SK-N-SH (cell line): ENCODE measurements at regions not wholly inside any gene's neighbourhood (a gene's known extent, or its start where the extent isn't known, plus 50 kb on each side); places are given as distances from the start of the nearest gene placed in this dataset.

Source experiments
- CTCF ChIA-PET: fragments of 300-600, 350-600 bp; formaldehyde crosslinking; extraction: SDS; loops from one replicate; lab custom pipeline; 2021; lab: Yijun Ruan, JAX
- POLR2A ChIA-PET: fragments of 350-600 bp; sonication (Branson Sonifier 250); formaldehyde crosslinking; extraction: SDS; loops from one replicate; lab custom pipeline; 2020; ENCODE audit warnings: antibody characterized with exemption, inconsistent platforms; lab: Yijun Ruan, JAX
- DNase-seq: peaks from one replicate; pipeline ENCODE4 v3.0.0; 2012
- H2AFZ ChIP-seq: fragments of 200-600 bp; sonication (generic); 2 replicates; pipeline ENCODE4 v1.8.1; 2016; ENCODE audit warnings: antibody characterized with exemption, mild to moderate bottlenecking, low read depth
- H3F3A ChIP-seq: fragments of 200-600 bp; sonication (generic); replicated peaks from 2 replicates; pipeline ENCODE3; 2016; ENCODE audit warnings: antibody characterized with exemption, mild to moderate bottlenecking; ENCODE audit not compliant: insufficient read depth
- H3K27ac ChIP-seq, 2 experiments: fragments of 200-500 bp in 1 of 2; fragments of 200-600 bp in 1 of 2; sonication (Bioruptor generic) in 1 of 2; sonication (generic), shearing (Covaris generic) in 1 of 2; 2 replicates each; pipeline versions ENCODE4 v1.5.1 to v1.6.1; 2014 to 2016; ENCODE audit warnings: low read depth in 2 of 2, inconsistent platforms in 1 of 2, low read length in 1 of 2, mild to moderate bottlenecking in 1 of 2, mixed read lengths in 1 of 2
- H3K27me3 ChIP-seq: fragments of 200-600 bp; sonication (generic), shearing (Covaris generic); 2 replicates; pipeline ENCODE4 v1.6.1; 2016; ENCODE audit warnings: mixed run types; ENCODE audit not compliant: insufficient read depth
- H3K36me3 ChIP-seq, 2 experiments: fragments of 200-500 bp in 1 of 2; fragments of 200-600 bp in 1 of 2; sonication (Bioruptor generic) in 1 of 2; sonication (generic) in 1 of 2; replicated peaks in 1 of 2; 2 replicates each; pipeline versions ENCODE3 to v1.5.1; 2014 to 2016; ENCODE audit warnings: low read length in 1 of 2, mild to moderate bottlenecking in 1 of 2; ENCODE audit not compliant: insufficient read depth in 2 of 2, control insufficient read depth in 1 of 2
- H3K4me1 ChIP-seq, 2 experiments: fragments of 200-500 bp in 1 of 2; fragments of 200-600 bp in 1 of 2; sonication (Bioruptor generic) in 1 of 2; sonication (generic), shearing (Covaris generic) in 1 of 2; 2 replicates each; pipeline versions ENCODE4 v1.5.1 to v1.6.1; 2014 to 2016; ENCODE audit warnings: low read depth in 1 of 2, low read length in 1 of 2, mixed run types in 1 of 2; ENCODE audit not compliant: insufficient read depth in 2 of 2, control insufficient read depth in 1 of 2
- H3K4me2 ChIP-seq: fragments of 200-600 bp; sonication (generic), shearing (Covaris generic); 2 replicates; pipeline ENCODE4 v1.6.1; 2017; ENCODE audit warnings: mixed run types
- H3K4me3 ChIP-seq, 2 experiments: fragments of 200-500 bp in 1 of 2; fragments of 200-600 bp in 1 of 2; sonication (Bioruptor generic) in 1 of 2; sonication (generic), shearing (Covaris generic) in 1 of 2; 2 replicates each; pipeline versions ENCODE4 v1.5.1 to v1.8.1; 2014 to 2016; ENCODE audit warnings: low read depth in 2 of 2, inconsistent platforms in 1 of 2, low read length in 1 of 2, mild to moderate bottlenecking in 1 of 2, mixed read lengths in 1 of 2, moderate library complexity in 1 of 2
- H3K79me2 ChIP-seq: fragments of 200-600 bp; sonication (generic); 2 replicates; pipeline ENCODE4 v1.8.1; 2017; ENCODE audit warnings: mild to moderate bottlenecking; ENCODE audit not compliant: insufficient read depth
- H3K9ac ChIP-seq: fragments of 200-600 bp; sonication (generic); 2 replicates; pipeline ENCODE4 v1.6.1; 2017; ENCODE audit warnings: mixed run types
- H3K9me2 ChIP-seq: fragments of 200-600 bp; sonication (generic); 2 replicates; pipeline ENCODE4 v1.6.1; 2017; ENCODE audit warnings: mixed run types
- H3K9me3 ChIP-seq: fragments of 200-600 bp; sonication (generic); 2 replicates; pipeline ENCODE4 v1.6.1; 2017; ENCODE audit warnings: mixed run types, mild to moderate bottlenecking, moderate library complexity
- H4K20me1 ChIP-seq: fragments of 200-600 bp; sonication (generic); 2 replicates; pipeline ENCODE4 v1.6.1; 2017; ENCODE audit warnings: mild to moderate bottlenecking, mixed run types; ENCODE audit not compliant: insufficient read depth
- CHD2 ChIP-seq: fragments of 150-350 bp; IDR thresholded peaks from 2 replicates; pipeline ENCODE4 v1.6.1; 2018; ENCODE audit warnings: low read length; ENCODE audit not compliant: partially characterized antibody
- ELF1 ChIP-seq: IDR thresholded peaks from 2 replicates; pipeline ENCODE4 v1.4.0; 2012
- EP300 ChIP-seq, 2 experiments: IDR thresholded peaks; 2 replicates each; pipeline versions ENCODE4 v1.4.0 to v1.6.1; 2012; ENCODE audit warnings: borderline replicate concordance in 1 of 2, low read depth in 1 of 2, low read length in 1 of 2
- FOSL2 ChIP-seq: IDR thresholded peaks from 2 replicates; pipeline ENCODE4 v1.4.0; 2012; ENCODE audit warnings: low read depth, mild to moderate bottlenecking, moderate library complexity, borderline replicate concordance
- FOXM1 ChIP-seq: IDR thresholded peaks from 2 replicates; pipeline ENCODE4 v1.4.0; 2012; ENCODE audit warnings: low read depth, mild to moderate bottlenecking
- GABPA ChIP-seq: IDR thresholded peaks from 2 replicates; pipeline ENCODE4 v1.4.0; 2012; ENCODE audit warnings: low read depth, mild to moderate bottlenecking
- GATA2 ChIP-seq: sonication (generic); formaldehyde crosslinking; IDR thresholded peaks from 2 replicates; pipeline ENCODE4 v1.5.0; 2020; ENCODE audit warnings: mild to moderate bottlenecking, missing genetic modification reagents
- IRF3 ChIP-seq: fragments of 150-350 bp; IDR thresholded peaks from 2 replicates; pipeline ENCODE4 v1.6.1; 2016; ENCODE audit warnings: mild to moderate bottlenecking, low read depth, low read length
- NRF1 ChIP-seq: IDR thresholded peaks from 2 replicates; pipeline ENCODE4 v1.6.1; 2012; ENCODE audit warnings: low read depth, mild to moderate bottlenecking, low read length
- PBX3 ChIP-seq: IDR thresholded peaks from 2 replicates; pipeline ENCODE4; 2012
- RAD21 ChIP-seq: IDR thresholded peaks from 2 replicates; pipeline ENCODE4 v1.6.1; 2012; ENCODE audit warnings: mild to moderate bottlenecking, low read length
- RCOR1 ChIP-seq: fragments of 150-350 bp; IDR thresholded peaks from 2 replicates; pipeline ENCODE4 v1.6.1; 2017; ENCODE audit warnings: antibody characterized with exemption, low read length
- SIN3A ChIP-seq: IDR thresholded peaks from 2 replicates; pipeline ENCODE4 v1.6.1; 2012; ENCODE audit warnings: low read depth, mild to moderate bottlenecking, low read length, moderate library complexity, borderline replicate concordance
- SMC3 ChIP-seq: IDR thresholded peaks from 2 replicates; pipeline ENCODE4 v1.6.1; 2012; ENCODE audit warnings: low read depth, low read length, improper control_type of control experiment
- TAF1 ChIP-seq: IDR thresholded peaks from 2 replicates; pipeline ENCODE4 v1.6.1; 2012; ENCODE audit warnings: low read depth, mild to moderate bottlenecking, low read length, moderate library complexity, borderline replicate concordance
- TCF12 ChIP-seq: IDR thresholded peaks from 2 replicates; pipeline ENCODE4 v1.4.0; 2012
- USF2 ChIP-seq: fragments of 150-350 bp; IDR thresholded peaks from 2 replicates; pipeline ENCODE4 v1.6.1; 2017; ENCODE audit warnings: antibody characterized with exemption, low read length, low read depth, borderline replicate concordance
- YY1 ChIP-seq: IDR thresholded peaks from 2 replicates; pipeline ENCODE4 v1.4.0; 2012; ENCODE audit warnings: low read depth, mild to moderate bottlenecking
- WGBS: methylation state at CpG from one replicate; pipeline ENCODE4 v1.1.6; 2017; ENCODE audit warnings: low lambda C conversion rate; 5-methylcytosine and 5-hydroxymethylcytosine counted together
- TF ChIP-seq, protein P1 (sequence below): IDR thresholded peaks from 2 replicates; pipeline ENCODE4 v1.4.0; 2012; ENCODE audit warnings: low read depth

- TF ChIP-seq IRF3 (no peak), GATA2 (CRISPR knock-in tag) (no peak), TAF1 (no peak), ELF1 (no peak), CHD2 (no peak), TCF12 (no peak), SIN3A (no peak), USF2 (no peak), YY1 (no peak), NRF1 (no peak)
Observed at GRCh38 chr10:10128387-10128786, 889.3 kb upstream of the CELF2 start (continued).

GRCh38 chr10:10130686-10131085 is 887.0 kb upstream of the CELF2 start:
- Histone ChIP-seq H4K20me1 (no peaks in the 10 kb centered on the region), H3K27me3 (no peaks in the 10 kb centered on the region), H3K9me3 (no peaks in the 10 kb centered on the region), H3K4me3 (no peak overlapping the region), H3K9ac (no peak overlapping the region), H3K4me1 (no peaks in the 10 kb centered on the region), H3F3A (no peaks in the 10 kb centered on the region), H3K9me2 (no peaks in the 10 kb centered on the region), H3K27ac (no peak overlapping the region), H3K79me2 (no peaks in the 10 kb centered on the region), H3K4me2 (no peak overlapping the region), H2AFZ (no peak overlapping the region), H3K36me3 (no peaks in the 10 kb centered on the region)
- ChIA-PET CTCF (no interaction called here), POLR2A (no interaction called here)
- 3% methylated on average over 2 of the region's 2 CpGs for WGBS
- TF ChIP-seq SMC3 (no peak), PBX3 (no peak), FOSL2 (no peak), RCOR1 (no peak), IRF3 (no peak), EP300 (IDR thresholded peaks at IDR 0.05; ENCODE audit: borderline replicate concordance in 1 of 2, low read depth in 1 of 2, low read length in 1 of 2) (no peak), FOXM1 (no peak), RAD21 (no peak), GATA2 (CRISPR knock-in tag) (no peak), ELF1 (no peak), GABPA (no peak), SIN3A (no peak), TAF1 (no peak), CHD2 (no peak), USF2 (no peak), TCF12 (no peak), NRF1 (no peak)
- TF ChIP-seq, protein P1, sequence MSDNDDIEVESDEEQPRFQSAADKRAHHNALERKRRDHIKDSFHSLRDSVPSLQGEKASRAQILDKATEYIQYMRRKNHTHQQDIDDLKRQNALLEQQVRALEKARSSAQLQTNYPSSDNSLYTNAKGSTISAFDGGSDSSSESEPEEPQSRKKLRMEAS: no peak
- no peak for DNase-seq
